Dendritic cell treated with granulocyte-macrophage colony-stimulating factor and Interleukin-4, amounts not matched to agents 40 ng/mL and 50 ng/mL, for 4 days (primary cell): ENCODE measurements at regions not wholly inside any gene's neighbourhood (a gene's known extent, or its start where the extent isn't known, plus 50 kb on each side); places are given as distances from the start of the nearest gene placed in this dataset.

Source experiments
- H3K27ac Mint-ChIP-seq: one replicate; pipeline ENCODE4 v1.8.0; 2022; ENCODE audit warnings: mild to moderate bottlenecking, mixed read lengths
- H3K27me3 Mint-ChIP-seq: one replicate; pipeline ENCODE4 v1.8.0; 2022; ENCODE audit warnings: mild to moderate bottlenecking, mixed read lengths
- H3K36me3 Mint-ChIP-seq: one replicate; pipeline ENCODE4 v1.8.0; 2022; ENCODE audit warnings: low read depth, mixed read lengths
- H3K4me1 Mint-ChIP-seq: one replicate; pipeline ENCODE4 v1.8.0; 2022; ENCODE audit warnings: low read depth, mixed read lengths
- H3K4me3 Mint-ChIP-seq: one replicate; pipeline ENCODE4 v1.8.0; 2022; ENCODE audit warnings: mild to moderate bottlenecking, moderate library complexity, mixed read lengths
- H3K9me3 Mint-ChIP-seq: one replicate; pipeline ENCODE4 v1.8.0; 2022; ENCODE audit warnings: mixed read lengths
- intact Hi-C: fragments of 100-400 bp; cut with micrococcal nuclease; formaldehyde crosslinking; loops from one replicate; pipeline ENCODE4 v1.15.0; 2022

DNA sequence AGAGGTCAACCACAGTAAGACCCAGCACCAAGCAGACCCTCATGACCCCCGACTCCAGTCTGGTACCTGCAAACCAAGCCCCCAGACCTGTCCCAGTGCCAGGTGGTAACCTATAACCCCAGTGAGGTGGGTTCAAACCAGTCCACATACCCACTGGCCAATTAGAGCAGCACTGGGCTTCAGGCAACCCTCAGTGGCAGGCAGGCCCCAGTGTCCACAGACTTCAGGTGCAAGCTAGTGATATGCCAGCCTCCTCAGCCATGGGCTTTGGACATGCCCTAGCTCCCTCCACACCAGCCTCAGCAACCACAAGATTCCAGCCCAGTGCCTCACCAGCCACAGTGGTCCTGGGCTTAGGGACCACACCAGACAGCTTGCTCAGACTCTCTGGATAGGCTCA, 276.6 kb downstream of the DTWD2 start:
- no peaks in the 10 kb centered on the region for H3K36me3 Mint-ChIP-seq
- H3K27ac Mint-ChIP-seq, result no peak overlapping the region

GRCh38 chr5:118705959-118706667, 282.2 kb downstream of the DTWD2 start:
- no peaks in the 10 kb centered on the region for H3K4me1 Mint-ChIP-seq
- intact Hi-C loops, result no loop called here
- H3K36me3 Mint-ChIP-seq, result no peaks in the 10 kb centered on the region
- no peaks in the 10 kb centered on the region for H3K27me3 Mint-ChIP-seq
- no peak overlapping the region for H3K4me3 Mint-ChIP-seq
- H3K27ac Mint-ChIP-seq, result no peak overlapping the region
- peaks cover 52% of the 10 kb centered on the region for H3K9me3 Mint-ChIP-seq

More for the DNA sequence above, 276.6 kb downstream of the DTWD2 start:
- Mint-ChIP-seq H3K27me3 (no peaks in the 10 kb centered on the region), H3K9me3 (peaks cover 31% of the 10 kb centered on the region), H3K4me3 (no peak overlapping the region), H3K4me1 (no peaks in the 10 kb centered on the region)
- intact Hi-C loops, result no loop called here

- intact Hi-C loops, result no loop called here
- Mint-ChIP-seq H3K9me3 (peaks cover 45% of the 10 kb centered on the region), H3K4me1 (no peaks in the 10 kb centered on the region), H3K27ac (no peak overlapping the region), H3K36me3 (no peaks in the 10 kb centered on the region), H3K27me3 (no peaks in the 10 kb centered on the region), H3K4me3 (no peak overlapping the region)
These were observed 285.1 kb downstream of the DTWD2 start for GRCh38 chr5:118703241-118703640.

- Mint-ChIP-seq H3K4me1 (no peaks in the 10 kb centered on the region), H3K27me3 (no peaks in the 10 kb centered on the region), H3K4me3 (no peak overlapping the region), H3K27ac (no peak overlapping the region), H3K9me3 (peaks cover 43% of the 10 kb centered on the region), H3K36me3 (no peaks in the 10 kb centered on the region)
- intact Hi-C loops, result no loop called here
These were observed 286.6 kb downstream of the DTWD2 start for GRCh38 chr5:118701791-118702190.

DNA sequence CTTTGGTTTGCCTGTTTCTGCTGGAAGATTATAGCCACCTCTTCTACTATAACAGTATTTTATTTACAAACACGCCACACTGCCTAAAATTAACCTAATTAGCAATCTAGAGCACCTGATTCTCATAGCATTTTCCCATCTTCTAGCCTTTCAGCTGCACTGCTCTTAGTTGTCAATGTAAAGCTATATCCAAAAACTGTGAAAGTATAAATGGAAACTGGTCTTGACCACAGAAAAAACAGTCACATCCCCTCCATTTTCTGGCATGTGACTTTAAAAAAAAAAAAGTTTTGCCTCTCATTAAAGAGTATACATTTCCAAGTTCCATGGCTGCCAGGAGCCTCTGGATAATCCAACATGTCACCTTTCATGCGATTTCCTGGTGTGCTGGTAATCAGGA, 287.8 kb downstream of the DTWD2 start:
- H3K36me3 Mint-ChIP-seq, result no peaks in the 10 kb centered on the region
- intact Hi-C loops, result no loop called here
- H3K4me1 Mint-ChIP-seq, result no peaks in the 10 kb centered on the region
- H3K27ac Mint-ChIP-seq, result no peak overlapping the region
- no peaks in the 10 kb centered on the region for H3K27me3 Mint-ChIP-seq
- peaks cover 37% of the 10 kb centered on the region for H3K9me3 Mint-ChIP-seq
- no peak overlapping the region for H3K4me3 Mint-ChIP-seq

DNA sequence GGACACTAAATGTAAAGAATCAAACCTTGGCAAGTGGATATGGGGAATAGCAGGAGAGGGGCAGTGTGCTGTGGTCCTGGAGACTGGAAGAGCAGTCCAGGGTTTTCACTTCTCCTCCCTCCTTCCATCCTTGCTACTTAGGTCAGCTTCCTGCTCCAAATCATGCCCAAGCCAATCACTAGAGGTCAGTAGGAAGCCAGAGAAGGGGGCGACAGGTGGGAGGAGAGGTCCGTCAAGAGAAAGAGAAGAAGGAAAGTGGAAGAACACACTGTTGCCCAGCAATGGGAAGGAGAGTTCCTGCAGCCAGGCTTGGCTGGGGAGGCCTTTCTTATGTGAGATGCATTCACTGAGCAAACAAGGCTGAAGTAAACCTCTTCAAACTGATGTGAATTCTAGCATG, 289.6 kb downstream of the DTWD2 start:
- H3K9me3 Mint-ChIP-seq, result peaks cover 21% of the 10 kb centered on the region
- H3K27me3 Mint-ChIP-seq, result no peaks in the 10 kb centered on the region
- no peaks in the 10 kb centered on the region for H3K36me3 Mint-ChIP-seq
- no peak overlapping the region for H3K27ac Mint-ChIP-seq
- no peak overlapping the region for H3K4me3 Mint-ChIP-seq
- intact Hi-C loops, result no loop called here
- no peaks in the 10 kb centered on the region for H3K4me1 Mint-ChIP-seq

- Mint-ChIP-seq H3K27ac (no peak overlapping the region), H3K9me3 (no peaks in the 10 kb centered on the region), H3K36me3 (no peaks in the 10 kb centered on the region), H3K27me3 (no peaks in the 10 kb centered on the region), H3K4me1 (no peaks in the 10 kb centered on the region), H3K4me3 (no peak overlapping the region)
- intact Hi-C loops, result no loop called here
These were observed 292.3 kb downstream of the DTWD2 start for GRCh38 chr5:118696076-118696475.

GRCh38 chr5:118692811-118693342, 295.5 kb downstream of the DTWD2 start:
- no peak overlapping the region for H3K27ac Mint-ChIP-seq
- H3K27me3 Mint-ChIP-seq, result no peaks in the 10 kb centered on the region
- no peaks in the 10 kb centered on the region for H3K4me1 Mint-ChIP-seq
- H3K9me3 Mint-ChIP-seq, result no peaks in the 10 kb centered on the region
- no peak overlapping the region for H3K4me3 Mint-ChIP-seq
- no peaks in the 10 kb centered on the region for H3K36me3 Mint-ChIP-seq
- intact Hi-C loops, result no loop called here

GRCh38 chr5:118687661-118688621, 300.4 kb downstream of the DTWD2 start:
- H3K27ac Mint-ChIP-seq, result no peak overlapping the region
- no peaks in the 10 kb centered on the region for H3K4me1 Mint-ChIP-seq
- H3K36me3 Mint-ChIP-seq, result no peaks in the 10 kb centered on the region
- H3K4me3 Mint-ChIP-seq, result no peak overlapping the region
- H3K9me3 Mint-ChIP-seq, result no peaks in the 10 kb centered on the region
- H3K27me3 Mint-ChIP-seq, result no peaks in the 10 kb centered on the region
- intact Hi-C loops, result no loop called here

- intact Hi-C loops, result no loop called here
- Mint-ChIP-seq H3K9me3 (no peaks in the 10 kb centered on the region), H3K27ac (no peak overlapping the region), H3K27me3 (no peaks in the 10 kb centered on the region), H3K4me1 (no peaks in the 10 kb centered on the region), H3K36me3 (no peaks in the 10 kb centered on the region), H3K4me3 (no peak overlapping the region)
These were observed 301.2 kb downstream of the DTWD2 start for GRCh38 chr5:118687100-118687499.

- no peak overlapping the region for H3K4me3 Mint-ChIP-seq
- intact Hi-C loops, result no loop called here
- H3K4me1 Mint-ChIP-seq, result no peaks in the 10 kb centered on the region
- no peak overlapping the region for H3K27ac Mint-ChIP-seq
- H3K36me3 Mint-ChIP-seq, result no peaks in the 10 kb centered on the region
- H3K9me3 Mint-ChIP-seq, result no peaks in the 10 kb centered on the region
- H3K27me3 Mint-ChIP-seq, result no peaks in the 10 kb centered on the region
These were observed 306.7 kb downstream of the DTWD2 start for GRCh38 chr5:118681655-118682054.

GRCh38 chr5:118679264-118679940, 308.9 kb downstream of the DTWD2 start:
- H3K9me3 Mint-ChIP-seq, result peaks cover 7% of the 10 kb centered on the region
- H3K27me3 Mint-ChIP-seq, result no peaks in the 10 kb centered on the region
- H3K4me3 Mint-ChIP-seq, result no peak overlapping the region
- no peaks in the 10 kb centered on the region for H3K36me3 Mint-ChIP-seq
- H3K4me1 Mint-ChIP-seq, result no peaks in the 10 kb centered on the region
- intact Hi-C loops, result no loop called here
- H3K27ac Mint-ChIP-seq, result no peak overlapping the region

GRCh38 chr5:118678746-118679145, 309.6 kb downstream of the DTWD2 start:
- Mint-ChIP-seq H3K4me1 (no peaks in the 10 kb centered on the region), H3K4me3 (no peak overlapping the region), H3K27ac (no peak overlapping the region), H3K36me3 (no peaks in the 10 kb centered on the region), H3K9me3 (peaks cover 7% of the 10 kb centered on the region), H3K27me3 (no peaks in the 10 kb centered on the region)
- intact Hi-C loops, result no loop called here

DNA sequence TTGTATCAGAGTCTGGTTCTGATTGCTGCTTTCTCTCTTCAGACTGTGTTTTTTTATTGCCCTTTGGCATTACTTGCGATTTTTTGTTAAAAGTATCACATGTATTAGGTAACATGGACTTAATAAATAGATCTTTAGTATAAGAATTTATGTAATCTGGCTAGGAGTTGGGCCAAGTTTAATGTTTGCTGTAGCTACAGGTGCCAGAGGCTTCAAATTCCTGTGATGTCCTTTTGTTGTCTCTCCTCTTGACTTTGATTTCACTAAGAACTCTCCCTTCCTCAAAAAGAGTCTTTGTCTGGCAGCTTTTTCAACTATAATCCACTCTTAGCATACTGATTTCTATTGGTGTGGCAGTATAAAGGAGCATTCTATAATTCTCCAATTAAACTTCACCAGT, 313.1 kb downstream of the DTWD2 start:
- no peaks in the 10 kb centered on the region for H3K27me3 Mint-ChIP-seq
- no peaks in the 10 kb centered on the region for H3K36me3 Mint-ChIP-seq
- H3K27ac Mint-ChIP-seq, result no peak overlapping the region

More for the DNA sequence above, 313.1 kb downstream of the DTWD2 start:
- Mint-ChIP-seq H3K9me3 (peaks cover 7% of the 10 kb centered on the region), H3K4me1 (no peaks in the 10 kb centered on the region), H3K4me3 (no peak overlapping the region)
- intact Hi-C loops, result no loop called here
